ENCODE measurements at regions not wholly inside any gene's neighbourhood (a gene's known extent, or its start where the extent isn't known, plus 50 kb on each side); places are given as distances from the start of the nearest gene placed in this dataset.

- 37% methylated on average over 1 of the region's 1 CpG for WGBS
- no peaks in the 10 kb centered on the region for H3K36me3 ChIP-seq (ENCODE audit: insufficient read depth)
- no peak overlapping the region for H3K27ac ChIP-seq (ENCODE audit: low read depth)
- no peak for DNase-seq (ENCODE audit: extremely low spot score)
- no peak overlapping the region for H3K4me3 ChIP-seq (ENCODE audit: low read depth, low read length)
- no peaks in the 10 kb centered on the region for H3K4me1 ChIP-seq (ENCODE audit: insufficient read depth)
Observed at GRCh38 chr5:101429241-101429640, 526.2 kb upstream of the ST8SIA4 start.

- no peaks in the 10 kb centered on the region for H3K36me3 ChIP-seq (ENCODE audit: insufficient read depth)
- DNase-seq (ENCODE audit: extremely low spot score) = no peak
Observed at GRCh38 chr5:101425339-101425859, 522.3 kb upstream of the ST8SIA4 start.

GRCh38 chr5:101424530-101425175 is 521.6 kb upstream of the ST8SIA4 start:
- Histone ChIP-seq H3K27ac (ENCODE audit: low read depth) (no peak overlapping the region), H3K4me3 (ENCODE audit: low read depth, low read length) (no peak overlapping the region), H3K36me3 (ENCODE audit: insufficient read depth) (no peaks in the 10 kb centered on the region), H3K4me1 (ENCODE audit: insufficient read depth) (no peaks in the 10 kb centered on the region)
- no peak for DNase-seq (ENCODE audit: extremely low spot score)
- 26% methylated on average over 2 of the region's 2 CpGs for WGBS

More at GRCh38 chr5:101425339-101425859, 522.3 kb upstream of the ST8SIA4 start:
- no peak overlapping the region for H3K4me3 ChIP-seq (ENCODE audit: low read depth, low read length)
- no peak overlapping the region for H3K27ac ChIP-seq (ENCODE audit: low read depth)
- WGBS = 63% methylated on average over 2 of the region's 2 CpGs
- no peaks in the 10 kb centered on the region for H3K4me1 ChIP-seq (ENCODE audit: insufficient read depth)

- Histone ChIP-seq H3K27ac (ENCODE audit: low read depth) (no peak overlapping the region), H3K36me3 (ENCODE audit: insufficient read depth) (no peaks in the 10 kb centered on the region), H3K4me1 (ENCODE audit: insufficient read depth) (no peaks in the 10 kb centered on the region), H3K4me3 (ENCODE audit: low read depth, low read length) (no peak overlapping the region)
- WGBS = 1% methylated on average over 1 of the region's 1 CpG
- DNase-seq (ENCODE audit: extremely low spot score) = no peak
Observed at GRCh38 chr5:101418713-101419118, 515.6 kb upstream of the ST8SIA4 start.

- no peak for DNase-seq (ENCODE audit: extremely low spot score)
- H3K27ac ChIP-seq (ENCODE audit: low read depth) = no peak overlapping the region
- no peaks in the 10 kb centered on the region for H3K36me3 ChIP-seq (ENCODE audit: insufficient read depth)
- H3K4me1 ChIP-seq (ENCODE audit: insufficient read depth) = no peaks in the 10 kb centered on the region
- 73% methylated on average over 1 of the region's 1 CpG for WGBS
- no peak overlapping the region for H3K4me3 ChIP-seq (ENCODE audit: low read depth, low read length)
Observed at GRCh38 chr5:101404531-101404930, 501.4 kb upstream of the ST8SIA4 start.

GRCh38 chr5:101393795-101394450 is 490.8 kb upstream of the ST8SIA4 start:
- no peaks in the 10 kb centered on the region for H3K4me1 ChIP-seq (ENCODE audit: insufficient read depth)
- H3K4me3 ChIP-seq (ENCODE audit: low read depth, low read length) = no peak overlapping the region
- no peak overlapping the region for H3K27ac ChIP-seq (ENCODE audit: low read depth)
- no peak for DNase-seq (ENCODE audit: extremely low spot score)
- WGBS = 57% methylated on average over 5 of the region's 5 CpGs
- H3K36me3 ChIP-seq (ENCODE audit: insufficient read depth) = no peaks in the 10 kb centered on the region

- Histone ChIP-seq H3K4me3 (ENCODE audit: low read depth, low read length) (no peak overlapping the region), H3K4me1 (ENCODE audit: insufficient read depth) (no peaks in the 10 kb centered on the region), H3K36me3 (ENCODE audit: insufficient read depth) (no peaks in the 10 kb centered on the region), H3K27ac (ENCODE audit: low read depth) (no peak overlapping the region)
- WGBS = 19% methylated on average over 4 of the region's 4 CpGs
- DNase-seq (ENCODE audit: extremely low spot score) = peak; percentile 21
Observed at GRCh38 chr5:101390151-101390908, 487.2 kb upstream of the ST8SIA4 start.

GRCh38 chr5:101385276-101385675 is 482.2 kb upstream of the ST8SIA4 start:
- H3K4me1 ChIP-seq (ENCODE audit: insufficient read depth) = no peaks in the 10 kb centered on the region
- no peaks in the 10 kb centered on the region for H3K36me3 ChIP-seq (ENCODE audit: insufficient read depth)
- H3K4me3 ChIP-seq (ENCODE audit: low read depth, low read length) = no peak overlapping the region
- no peak overlapping the region for H3K27ac ChIP-seq (ENCODE audit: low read depth)
- WGBS = 96% methylated on average over 1 of the region's 1 CpG
- no peak for DNase-seq (ENCODE audit: extremely low spot score)

GRCh38 chr5:101370181-101370580 is 467.1 kb upstream of the ST8SIA4 start:
- no peaks in the 10 kb centered on the region for H3K4me1 ChIP-seq (ENCODE audit: insufficient read depth)
- no peak overlapping the region for H3K27ac ChIP-seq (ENCODE audit: low read depth)
- no peaks in the 10 kb centered on the region for H3K36me3 ChIP-seq (ENCODE audit: insufficient read depth)
- DNase-seq (ENCODE audit: extremely low spot score) = no peak
- 44% methylated on average over 8 of the region's 8 CpGs for whole genome bisulfite sequencing
- H3K4me3 ChIP-seq (ENCODE audit: low read depth, low read length) = no peak overlapping the region

- H3K27ac ChIP-seq (ENCODE audit: low read depth) = no peak overlapping the region
- no peak overlapping the region for H3K4me3 ChIP-seq (ENCODE audit: low read depth, low read length)
- H3K4me1 ChIP-seq (ENCODE audit: insufficient read depth) = no peaks in the 10 kb centered on the region
- no peaks in the 10 kb centered on the region for H3K36me3 ChIP-seq (ENCODE audit: insufficient read depth)
- WGBS = 51% methylated on average over 4 of the region's 4 CpGs
- no peak for DNase-seq (ENCODE audit: extremely low spot score)
Observed at GRCh38 chr5:101364469-101364868, 461.4 kb upstream of the ST8SIA4 start.

GRCh38 chr5:101362067-101362466 is 459.0 kb upstream of the ST8SIA4 start:
- DNase-seq (ENCODE audit: extremely low spot score) = no peak
- Histone ChIP-seq H3K27ac (ENCODE audit: low read depth) (no peak overlapping the region), H3K4me1 (ENCODE audit: insufficient read depth) (no peaks in the 10 kb centered on the region), H3K4me3 (ENCODE audit: low read depth, low read length) (no peak overlapping the region), H3K36me3 (ENCODE audit: insufficient read depth) (no peaks in the 10 kb centered on the region)

- no peaks in the 10 kb centered on the region for H3K4me1 ChIP-seq (ENCODE audit: insufficient read depth)
- H3K4me3 ChIP-seq (ENCODE audit: low read depth, low read length) = no peak overlapping the region
- no peak overlapping the region for H3K27ac ChIP-seq (ENCODE audit: low read depth)
- WGBS = 78% methylated on average over 4 of the region's 4 CpGs
- no peaks in the 10 kb centered on the region for H3K36me3 ChIP-seq (ENCODE audit: insufficient read depth)
- no peak for DNase-seq (ENCODE audit: extremely low spot score)
Observed at GRCh38 chr5:101346906-101347305, 443.8 kb upstream of the ST8SIA4 start.

- 95% methylated on average over 8 of the region's 8 CpGs for WGBS
Observed at GRCh38 chr5:101346447-101346846, 443.4 kb upstream of the ST8SIA4 start.

GRCh38 chr5:101338226-101338625 is 435.1 kb upstream of the ST8SIA4 start:
- DNase-seq (ENCODE audit: extremely low spot score) = no peak
- WGBS = 78% methylated on average over 2 of the region's 2 CpGs
- Histone ChIP-seq H3K36me3 (ENCODE audit: insufficient read depth) (no peaks in the 10 kb centered on the region), H3K27ac (ENCODE audit: low read depth) (no peak overlapping the region), H3K4me3 (ENCODE audit: low read depth, low read length) (no peak overlapping the region), H3K4me1 (ENCODE audit: insufficient read depth) (no peaks in the 10 kb centered on the region)

More at GRCh38 chr5:101346447-101346846, 443.4 kb upstream of the ST8SIA4 start:
- Histone ChIP-seq H3K27ac (ENCODE audit: low read depth) (no peak overlapping the region), H3K36me3 (ENCODE audit: insufficient read depth) (no peaks in the 10 kb centered on the region), H3K4me1 (ENCODE audit: insufficient read depth) (no peaks in the 10 kb centered on the region), H3K4me3 (ENCODE audit: low read depth, low read length) (no peak overlapping the region)
- no peak for DNase-seq (ENCODE audit: extremely low spot score)

Data from urinary bladder (tissue), 3 donors.